LoVo (cell line): ENCODE measurements at regions not wholly inside any gene's neighbourhood (a gene's known extent, or its start where the extent isn't known, plus 50 kb on each side); places are given as distances from the start of the nearest gene placed in this dataset.

Source experiments
- DNase-seq: peaks from one replicate; pipeline ENCODE4 v3.0.0-alpha.2; 2016; ENCODE audit warnings: low spot score

- no peak for DNase-seq
Measured at GRCh38 chr10:33812586-33812985, 478.1 kb upstream of the NRP1 start.

- no peak for DNase-seq
Measured at GRCh38 chr10:33810986-33811385, 476.5 kb upstream of the NRP1 start.

GRCh38 chr10:33809732-33810131 lies 475.3 kb upstream of the NRP1 start:
- DNase-seq, result no peak

- no peak for DNase-seq
Measured at GRCh38 chr10:33808475-33808874, 474.0 kb upstream of the NRP1 start.

- DNase-seq, result no peak
Measured at GRCh38 chr10:33807531-33808359, 473.3 kb upstream of the NRP1 start.

- DNase-seq, result no peak
Measured at GRCh38 chr10:33805831-33806230, 471.4 kb upstream of the NRP1 start.

GRCh38 chr10:33804584-33804983 lies 470.1 kb upstream of the NRP1 start:
- DNase-seq, result no peak

GRCh38 chr10:33803248-33803647 lies 468.8 kb upstream of the NRP1 start:
- peak; percentile 50 for DNase-seq

- DNase-seq, result no peak
Measured at GRCh38 chr10:33802566-33802965, 468.1 kb upstream of the NRP1 start.

GRCh38 chr10:33801705-33802104 lies 467.2 kb upstream of the NRP1 start:
- peak; percentile 26 for DNase-seq

- no peak for DNase-seq
Measured at GRCh38 chr10:33800986-33801385, 466.5 kb upstream of the NRP1 start.

- DNase-seq, result no peak
Measured at GRCh38 chr10:33800545-33800944, 466.1 kb upstream of the NRP1 start.

- no peak for DNase-seq
Measured at GRCh38 chr10:33799944-33800323, 465.5 kb upstream of the NRP1 start.

GRCh38 chr10:33799281-33799943 lies 464.9 kb upstream of the NRP1 start:
- DNase-seq, result no peak

- no peak for DNase-seq
Measured at GRCh38 chr10:33798754-33799153, 464.3 kb upstream of the NRP1 start.

GRCh38 chr10:33796680-33797079 lies 462.2 kb upstream of the NRP1 start:
- no peak for DNase-seq

- DNase-seq, result no peak
Measured at GRCh38 chr10:33795529-33795928, 461.1 kb upstream of the NRP1 start.

GRCh38 chr10:33794460-33794859 lies 460.0 kb upstream of the NRP1 start:
- DNase-seq, result no peak

- no peak for DNase-seq
Measured at GRCh38 chr10:33793793-33794192, 459.3 kb upstream of the NRP1 start.

- no peak for DNase-seq
Measured at GRCh38 chr10:33791272-33791660, 456.8 kb upstream of the NRP1 start.

- DNase-seq, result no peak
Measured at GRCh38 chr10:33790521-33791271, 456.2 kb upstream of the NRP1 start.

- no peak for DNase-seq
Measured at GRCh38 chr10:33783557-33783956, 449.1 kb upstream of the NRP1 start.

- DNase-seq, result no peak
Measured at GRCh38 chr10:33783078-33783477, 448.6 kb upstream of the NRP1 start.
